H9 (cell line): ENCODE measurements at regions not wholly inside any gene's neighbourhood (a gene's known extent, or its start where the extent isn't known, plus 50 kb on each side); places are given as distances from the start of the nearest gene placed in this dataset.

Experiments
- DNase-seq: peaks from one replicate; pipeline ENCODE4 v3.0.0-alpha.2; 2017
- H2AFZ ChIP-seq: one replicate; pipeline ENCODE4 v1.6.1; 2013; ENCODE audit warnings: mild to moderate bottlenecking, low read length, control low read depth, moderate library complexity
- H2AK5ac ChIP-seq: 2 replicates; pipeline ENCODE4 v1.6.1; 2013; ENCODE audit warnings: low read length, control low read depth, mixed read lengths; ENCODE audit not compliant: insufficient read length
- H2BK120ac ChIP-seq: one replicate; pipeline ENCODE4 v1.6.1; 2013; ENCODE audit warnings: low read depth, mild to moderate bottlenecking, low read length, control low read depth, inconsistent platforms; ENCODE audit not compliant: poor library complexity, severe bottlenecking
- H2BK12ac ChIP-seq: 2 replicates; pipeline ENCODE4 v1.6.1; 2013; ENCODE audit warnings: low read length, control low read depth, mixed read lengths, low read depth; ENCODE audit not compliant: insufficient read length
- H2BK15ac ChIP-seq: 2 replicates; pipeline ENCODE4 v1.6.1; 2013; ENCODE audit warnings: low read depth, low read length, control low read depth
- H2BK20ac ChIP-seq: one replicate; pipeline ENCODE4 v1.6.1; 2013; ENCODE audit warnings: low read depth, mild to moderate bottlenecking, low read length, control low read depth, inconsistent platforms; ENCODE audit not compliant: poor library complexity, severe bottlenecking
- H2BK5ac ChIP-seq: 2 replicates; pipeline ENCODE4 v1.6.1; 2013; ENCODE audit warnings: low read length, control low read depth, mixed read lengths; ENCODE audit not compliant: insufficient read length
- H3K14ac ChIP-seq: 2 replicates; pipeline ENCODE4 v1.6.1; 2013; ENCODE audit warnings: low read length, control low read depth; ENCODE audit not compliant: insufficient read depth
- H3K18ac ChIP-seq: 2 replicates; pipeline ENCODE4 v1.6.1; 2013; ENCODE audit warnings: low read depth, mild to moderate bottlenecking, mixed read lengths, low read length, control low read depth; ENCODE audit not compliant: insufficient read length
- H3K23ac ChIP-seq: 2 replicates; pipeline ENCODE4 v1.6.1; 2013; ENCODE audit warnings: low read length, control low read depth, mixed read lengths, low read depth; ENCODE audit not compliant: insufficient read length
- H3K23me2 ChIP-seq: 2 replicates; pipeline ENCODE4 v1.6.1; 2013; ENCODE audit warnings: low read depth, mild to moderate bottlenecking, mixed read lengths, low read length, control low read depth; ENCODE audit not compliant: insufficient read length, poor library complexity, severe bottlenecking
- H3K27ac ChIP-seq: 2 replicates; pipeline ENCODE4 v1.5.1; 2013; ENCODE audit warnings: low read length, control low read depth, mixed read lengths, low read depth; ENCODE audit not compliant: insufficient read length
- H3K27me3 ChIP-seq: 2 replicates; pipeline ENCODE4 v1.6.1; 2013; ENCODE audit warnings: low read length, control low read depth, inconsistent platforms; ENCODE audit not compliant: insufficient read depth
- H3K4ac ChIP-seq: 2 replicates; pipeline ENCODE4 v1.6.1; 2013; ENCODE audit warnings: low read depth, mild to moderate bottlenecking, control low read depth, inconsistent platforms, low read length, moderate library complexity
- H3K4me1 ChIP-seq: 2 replicates; pipeline ENCODE4 v1.6.1; 2013; ENCODE audit warnings: low read length, control low read depth, inconsistent platforms; ENCODE audit not compliant: insufficient read depth
- H3K4me2 ChIP-seq: 2 replicates; pipeline ENCODE4 v1.6.1; 2013; ENCODE audit warnings: low read length, control low read depth, mixed read lengths; ENCODE audit not compliant: insufficient read length, insufficient read depth
- H3K56ac ChIP-seq: 2 replicates; pipeline ENCODE4 v1.6.1; 2013; ENCODE audit warnings: low read depth, mild to moderate bottlenecking, mixed read lengths, low read length, control low read depth; ENCODE audit not compliant: insufficient read length
- H3K79me1 ChIP-seq: 2 replicates; pipeline ENCODE4 v1.6.1; 2013; ENCODE audit warnings: low read depth, mild to moderate bottlenecking, moderate library complexity, low read length, control low read depth, inconsistent platforms; ENCODE audit not compliant: insufficient read depth, poor library complexity, severe bottlenecking
- H3K79me2 ChIP-seq: 2 replicates; pipeline ENCODE4 v1.6.1; 2013; ENCODE audit warnings: low read length, control low read depth, inconsistent platforms; ENCODE audit not compliant: insufficient read depth
- H3K9ac ChIP-seq: 2 replicates; pipeline ENCODE4 v1.6.1; 2013; ENCODE audit warnings: low read length, control low read depth, mixed read lengths; ENCODE audit not compliant: insufficient read length; ENCODE audit errors: extremely low read depth
- H3K9me3 ChIP-seq: one replicate; pipeline ENCODE4 v1.6.1; 2013; ENCODE audit warnings: low read depth, low read length, inconsistent platforms; ENCODE audit not compliant: control insufficient read depth
- H3T11ph ChIP-seq: one replicate; pipeline ENCODE4 v1.6.1; 2013; ENCODE audit warnings: mild to moderate bottlenecking, low read length, control low read depth, inconsistent platforms
- H4K20me1 ChIP-seq: one replicate; pipeline ENCODE4 v1.6.1; 2013; ENCODE audit not compliant: control insufficient read depth, insufficient read length, insufficient read depth
- H4K5ac ChIP-seq: 2 replicates; pipeline ENCODE4 v1.6.1; 2013; ENCODE audit warnings: low read depth, mild to moderate bottlenecking, mixed read lengths, low read length, control low read depth; ENCODE audit not compliant: insufficient read length
- H4K8ac ChIP-seq: replicated peaks from 2 replicates; pipeline ENCODE4 v1.6.1; 2013; ENCODE audit warnings: low read length, control low read depth, mixed read lengths, low read depth; ENCODE audit not compliant: insufficient read length
- H4K91ac ChIP-seq: 2 replicates; pipeline ENCODE4 v1.6.1; 2013; ENCODE audit warnings: low read depth, mild to moderate bottlenecking, moderate library complexity, mixed read lengths, low read length, control low read depth; ENCODE audit not compliant: insufficient read length
- H3K27ac Mint-ChIP-seq, 3 experiments: 2 replicates in 2 of 3; 3 replicates in 1 of 3; pipeline ENCODE4 v1.8.0; 2020 to 2021; ENCODE audit warnings: mixed read lengths in 3 of 3, mild to moderate bottlenecking in 1 of 3, moderate library complexity in 1 of 3
- H3K27me3 Mint-ChIP-seq: 2 replicates; pipeline ENCODE4 v1.8.0; 2021; ENCODE audit warnings: low read depth, mild to moderate bottlenecking, moderate library complexity, mixed read lengths
- H3K36me3 Mint-ChIP-seq, 3 experiments: 2 replicates in 2 of 3; 3 replicates in 1 of 3; pipeline ENCODE4 v1.8.0; 2020 to 2021; ENCODE audit warnings: low read depth in 3 of 3, mixed read lengths in 3 of 3; ENCODE audit not compliant: insufficient read depth in 1 of 3
- H3K4me1 Mint-ChIP-seq, 2 experiments: 2 replicates each; pipeline ENCODE4 v1.8.0; 2020; ENCODE audit warnings: mixed read lengths in 2 of 2
- H3K4me3 Mint-ChIP-seq, 2 experiments: 2 replicates in 1 of 2; 3 replicates in 1 of 2; pipeline ENCODE4 v1.8.0; 2020 to 2021; ENCODE audit warnings: mild to moderate bottlenecking in 2 of 2, mixed read lengths in 2 of 2, moderate library complexity in 1 of 2
- H3K9me3 Mint-ChIP-seq, 2 experiments: 2 replicates in 1 of 2; 3 replicates in 1 of 2; pipeline ENCODE4 v1.8.0; 2020; ENCODE audit warnings: mild to moderate bottlenecking in 2 of 2, mixed read lengths in 2 of 2, moderate library complexity in 1 of 2
- CTCF ChIP-seq: fragments of 200-600 bp; sonication (generic); conservative IDR thresholded peaks from 3 replicates; pipeline ENCODE4 v1.8.0; 2021; ENCODE audit warnings: antibody characterized with exemption, mild to moderate bottlenecking
- WGBS: extraction: QIAGEN DNeasy Blood & Tissue Kit; methylation state at CpG from one replicate; pipeline ENCODE4 v1.1.7; 2013; ENCODE audit warnings: missing lambda C conversion rate, low lambda C conversion rate, mixed read lengths; ENCODE audit not compliant: insufficient read length; ENCODE audit errors: extremely low coverage; 5-methylcytosine and 5-hydroxymethylcytosine counted together

- H3K4me3 Mint-ChIP-seq, result no peak overlapping the region; a peak in 1 of 5 replicates
- Histone ChIP-seq H3K56ac (no peak overlapping the region), H3K9ac (no peak overlapping the region), H2AFZ (no peak overlapping the region), H3K9me3 (no peaks in the 10 kb centered on the region), H3K4me2 (no peak overlapping the region), H4K91ac (no peak overlapping the region), H4K5ac (no peak overlapping the region), H3K4me1 (no peaks in the 10 kb centered on the region), H2BK15ac (no peak overlapping the region), H3K14ac (no peak overlapping the region), H3K23me2 (no peaks in the 10 kb centered on the region), H4K20me1 (no peaks in the 10 kb centered on the region), H3K4ac (no peak overlapping the region), H2BK20ac (no peak overlapping the region), H3T11ph (no peak overlapping the region), H2AK5ac (no peak overlapping the region), H3K79me1 (no peaks in the 10 kb centered on the region), H2BK120ac (no peak overlapping the region), H3K79me2 (no peaks in the 10 kb centered on the region), H3K27ac (no peak overlapping the region), H3K18ac (no peak overlapping the region), H2BK12ac (no peak overlapping the region), H4K8ac (no peak overlapping the region), H3K27me3 (peaks cover 93% of the 10 kb centered on the region), H2BK5ac (no peak overlapping the region), H3K23ac (no peak overlapping the region)
- H3K9me3 Mint-ChIP-seq, result no peaks in the 10 kb centered on the region; a peak in 1 of 5 replicates
- H3K36me3 Mint-ChIP-seq, result no peaks in the 10 kb centered on the region; a peak in 1 of 7 replicates
- no peak for DNase-seq
- WGBS, result no CpG with 5 or more reads among the region's 2 CpGs
- peaks cover 100% of the 10 kb centered on the region for H3K27me3 Mint-ChIP-seq
- TF ChIP-seq CTCF, result no peak
- H3K27ac Mint-ChIP-seq, result no peak overlapping the region
- peaks cover 8 to 20% of the 10 kb centered on the region in 2 experiments for H3K4me1 Mint-ChIP-seq
Measured at GRCh38 chr6:37763413-37763812, 56.1 kb upstream of the ZFAND3 start.
